Loucy (cell line): ENCODE measurements at regions not wholly inside any gene's neighbourhood (a gene's known extent, or its start where the extent isn't known, plus 50 kb on each side); places are given as distances from the start of the nearest gene placed in this dataset.

ENCODE experiments used
- H2AFZ ChIP-seq: fragments of 200-600 bp; sonication (generic); 2 replicates; pipeline ENCODE4 v1.6.0; 2016; ENCODE audit warnings: antibody characterized with exemption, mild to moderate bottlenecking, low read length, moderate library complexity
- H3F3A ChIP-seq: fragments of 200-600 bp; 2 replicates; pipeline ENCODE4 v1.6.0; 2016; ENCODE audit warnings: antibody characterized with exemption, low read depth, mild to moderate bottlenecking
- H3K27me3 ChIP-seq: fragments of 200-600 bp; sonication (generic); 2 replicates; pipeline ENCODE4 v1.6.1; 2014; ENCODE audit warnings: low read length, mild to moderate bottlenecking; ENCODE audit not compliant: insufficient read depth, poor library complexity, severe bottlenecking
- H3K36me3 ChIP-seq: fragments of 200-600 bp; sonication (generic); 2 replicates; pipeline ENCODE4 v1.6.1; 2016; ENCODE audit warnings: low read length; ENCODE audit not compliant: insufficient read depth
- H3K4me1 ChIP-seq: fragments of 200-600 bp; sonication (generic); 2 replicates; pipeline ENCODE4 v1.5.1; 2014; ENCODE audit warnings: low read length, mild to moderate bottlenecking; ENCODE audit not compliant: insufficient read depth, poor library complexity, severe bottlenecking
- H3K4me2 ChIP-seq: fragments of 200-600 bp; sonication (generic); 2 replicates; pipeline ENCODE4 v1.6.0; 2014; ENCODE audit warnings: antibody characterized with exemption, low read length, low read depth, mild to moderate bottlenecking; ENCODE audit not compliant: poor library complexity, severe bottlenecking
- H3K4me3 ChIP-seq: fragments of 200-600 bp; sonication (generic); 2 replicates; pipeline ENCODE4 v1.5.1; 2014; ENCODE audit warnings: low read length, mild to moderate bottlenecking, mixed read lengths; ENCODE audit not compliant: poor library complexity, severe bottlenecking
- H3K79me2 ChIP-seq: fragments of 200-600 bp; sonication (generic); 2 replicates; pipeline ENCODE4 v1.6.1; 2014; ENCODE audit warnings: low read length; ENCODE audit not compliant: insufficient read depth
- H3K9ac ChIP-seq: fragments of 200-600 bp; sonication (generic); 2 replicates; pipeline ENCODE4 v1.6.0; 2014; ENCODE audit warnings: mild to moderate bottlenecking, low read depth, low read length, moderate library complexity; ENCODE audit not compliant: poor library complexity, severe bottlenecking
- H3K9me2 ChIP-seq: fragments of 200-600 bp; sonication (generic); replicated peaks from 2 replicates; pipeline ENCODE4 v1.6.1; 2016; ENCODE audit warnings: low read depth, low read length, mixed read lengths
- H3K9me3 ChIP-seq: fragments of 200-600 bp; sonication (generic); 2 replicates; pipeline ENCODE4 v1.6.1; 2014; ENCODE audit warnings: mild to moderate bottlenecking, antibody characterized with exemption, low read length, low read depth; ENCODE audit not compliant: insufficient read depth
- H4K20me1 ChIP-seq: fragments of 200-600 bp; sonication (generic); 2 replicates; pipeline ENCODE4 v1.6.0; 2014; ENCODE audit warnings: antibody characterized with exemption, low read length, mild to moderate bottlenecking; ENCODE audit not compliant: insufficient read depth, poor library complexity, severe bottlenecking
- CTCF ChIP-seq: fragments of 200-600 bp; sonication (generic); conservative IDR thresholded peaks from 2 replicates; pipeline ENCODE4 v1.5.1; 2014; ENCODE audit warnings: mild to moderate bottlenecking, antibody characterized with exemption, low read length
- EZH2phosphoT487 ChIP-seq: fragments of 200-600 bp; IDR thresholded peaks from 2 replicates; pipeline ENCODE4 v1.6.1; 2018; ENCODE audit warnings: antibody characterized with exemption, mild to moderate bottlenecking, moderate library complexity, borderline replicate concordance

- H3K79me2 ChIP-seq: no peaks in the 10 kb centered on the region
- H4K20me1 ChIP-seq: no peaks in the 10 kb centered on the region
- H3F3A ChIP-seq: no peaks in the 10 kb centered on the region
- no peak overlapping the region for H3K4me2 ChIP-seq
- no peaks in the 10 kb centered on the region for H3K36me3 ChIP-seq
- H2AFZ ChIP-seq: no peak overlapping the region
- no peaks in the 10 kb centered on the region for H3K4me1 ChIP-seq
- no peaks in the 10 kb centered on the region for H3K9me2 ChIP-seq
- H3K4me3 ChIP-seq: no peak overlapping the region
- no peaks in the 10 kb centered on the region for H3K27me3 ChIP-seq
- H3K9me3 ChIP-seq: no peaks in the 10 kb centered on the region
- TF ChIP-seq CTCF (no peak), EZH2phosphoT487 (no peak)
- no peak overlapping the region for H3K9ac ChIP-seq
These were observed 821.3 kb downstream of the TAF11L14 start for GRCh38 chr5:18455521-18455920.

GRCh38 chr5:18457255-18457654, 823.0 kb downstream of the TAF11L14 start:
- no peaks in the 10 kb centered on the region for H3F3A ChIP-seq
- no peaks in the 10 kb centered on the region for H3K9me3 ChIP-seq
- no peak overlapping the region for H3K4me3 ChIP-seq
- no peak overlapping the region for H3K4me2 ChIP-seq
- no peaks in the 10 kb centered on the region for H3K27me3 ChIP-seq
- H2AFZ ChIP-seq: no peak overlapping the region
- no peaks in the 10 kb centered on the region for H4K20me1 ChIP-seq
- H3K79me2 ChIP-seq: no peaks in the 10 kb centered on the region
- no peak overlapping the region for H3K9ac ChIP-seq
- no peaks in the 10 kb centered on the region for H3K4me1 ChIP-seq
- no peaks in the 10 kb centered on the region for H3K36me3 ChIP-seq
- no peaks in the 10 kb centered on the region for H3K9me2 ChIP-seq
- no peak for TF ChIP-seq EZH2phosphoT487
- TF ChIP-seq CTCF: no peak

- Histone ChIP-seq H3K27me3 (no peaks in the 10 kb centered on the region), H3K79me2 (no peaks in the 10 kb centered on the region), H3K4me3 (no peak overlapping the region), H2AFZ (no peak overlapping the region), H3K36me3 (no peaks in the 10 kb centered on the region), H3K9me3 (no peaks in the 10 kb centered on the region), H3K4me2 (no peak overlapping the region), H3K9me2 (no peaks in the 10 kb centered on the region), H3K9ac (no peak overlapping the region), H3K4me1 (no peaks in the 10 kb centered on the region), H4K20me1 (no peaks in the 10 kb centered on the region), H3F3A (no peaks in the 10 kb centered on the region)
- no peak for TF ChIP-seq CTCF
- TF ChIP-seq EZH2phosphoT487: no peak
These were observed 827.5 kb downstream of the TAF11L14 start for GRCh38 chr5:18461766-18462165.
